HuH-7.5 (cell line): ENCODE measurements at regions not wholly inside any gene's neighbourhood (a gene's known extent, or its start where the extent isn't known, plus 50 kb on each side); places are given as distances from the start of the nearest gene placed in this dataset.

Experiments
- DNase-seq: peaks from one replicate; pipeline ENCODE4 v3.0.0; 2011; ENCODE audit warnings: low spot score

DNA sequence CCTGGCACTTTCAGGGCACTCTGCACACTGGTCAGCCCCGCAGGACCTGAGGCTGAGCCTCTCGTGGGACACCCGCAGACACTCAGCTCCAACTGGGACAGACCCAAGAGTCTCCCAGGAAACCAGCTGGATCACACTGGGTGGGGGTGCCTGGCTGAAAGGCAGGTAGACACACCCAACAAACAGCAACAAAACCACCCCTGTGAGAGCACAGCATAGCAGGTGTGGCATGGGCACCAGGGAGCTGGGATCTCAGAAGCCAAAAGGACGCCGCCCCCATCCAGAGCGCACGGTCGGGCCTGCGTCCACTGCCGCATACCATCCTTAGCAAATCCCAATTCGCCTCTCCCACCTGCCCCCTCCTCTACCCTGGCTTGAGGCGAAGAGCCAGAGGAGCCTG is 154.2 kb upstream of the LINGO1 start:
- no peak for DNase-seq

DNA sequence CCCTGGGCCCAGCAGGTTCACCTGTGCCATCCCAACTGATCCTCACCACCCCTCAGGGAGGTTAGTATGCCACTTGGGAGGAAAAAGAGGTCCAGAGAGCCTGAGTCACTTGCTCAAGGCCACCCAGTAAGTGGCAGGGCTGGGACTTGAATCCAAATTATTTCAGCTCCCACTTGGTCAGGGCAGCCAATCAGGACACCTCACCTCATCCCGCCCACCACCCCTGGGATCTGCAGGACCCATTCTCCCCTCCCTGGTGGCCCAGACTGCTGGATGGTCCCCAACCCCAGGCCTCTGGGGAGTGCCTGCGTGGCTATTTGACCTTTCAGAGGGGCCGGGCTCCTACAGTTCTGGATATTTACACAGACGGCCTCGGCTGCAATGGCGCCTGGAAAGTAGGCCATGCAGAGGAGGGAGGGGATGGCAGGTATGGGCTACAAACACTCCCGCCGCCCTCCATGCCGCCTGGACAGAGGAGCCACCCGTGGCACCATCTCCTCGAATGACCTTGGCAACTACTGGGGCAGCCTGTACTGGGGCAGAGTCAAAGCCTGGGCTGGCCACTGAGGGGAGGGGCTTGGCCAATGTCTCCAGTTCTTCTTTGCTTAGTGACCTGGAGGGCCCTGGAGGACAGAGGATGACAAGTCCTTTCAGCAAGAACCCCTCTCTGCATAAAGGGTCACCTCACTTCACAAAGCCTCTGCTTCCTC is 153.6 kb upstream of the LINGO1 start:
- no peak for DNase-seq

DNA sequence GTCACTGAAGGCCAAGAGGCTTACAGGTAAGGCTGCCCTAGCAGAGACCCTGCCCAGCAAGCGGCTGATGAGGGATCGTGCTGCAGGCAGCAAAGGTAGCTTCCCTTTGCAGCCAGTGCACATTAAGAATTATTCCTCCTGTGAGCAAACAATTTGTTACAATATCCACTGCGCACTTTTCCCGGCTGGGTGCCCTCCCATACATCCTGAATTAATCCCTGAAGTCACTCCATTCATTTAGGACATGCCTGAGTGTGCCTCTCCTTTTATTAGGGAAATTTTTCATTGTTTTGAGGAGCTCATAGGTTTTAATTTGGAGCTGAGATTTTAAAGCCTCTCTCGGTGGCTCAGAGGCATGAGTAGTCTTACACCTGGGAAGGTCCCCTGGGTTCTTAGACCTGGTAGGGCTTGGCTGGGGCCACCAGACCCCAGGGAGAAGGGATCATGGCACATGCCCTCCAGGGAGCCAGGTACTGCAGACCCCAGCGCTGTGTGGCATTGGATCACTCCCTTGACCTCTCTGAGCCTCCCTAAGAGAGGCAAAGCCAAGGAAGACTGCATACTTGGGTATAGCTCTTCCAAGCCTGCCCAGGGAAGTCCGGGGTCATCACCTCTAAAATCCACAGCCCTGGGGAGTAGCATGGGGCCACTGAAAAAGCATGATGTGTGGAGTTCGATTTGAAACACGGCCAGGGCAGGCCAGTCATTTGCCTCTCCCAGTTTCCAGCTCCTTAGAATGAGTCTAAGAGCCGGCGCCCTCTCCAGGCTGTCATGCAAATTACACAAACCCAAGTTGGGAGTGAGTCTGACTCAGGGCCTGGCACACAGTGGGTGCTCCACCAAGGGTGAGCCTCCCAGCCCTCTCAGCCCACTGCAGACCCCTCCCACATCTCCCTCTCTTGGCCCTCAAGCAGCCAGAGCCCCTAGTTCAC is 151.9 kb upstream of the LINGO1 start:
- DNase-seq = peak; percentile 67

- no peak for DNase-seq
Measured at GRCh38 chr15:77783636-77784035, 150.9 kb upstream of the LINGO1 start.

DNA sequence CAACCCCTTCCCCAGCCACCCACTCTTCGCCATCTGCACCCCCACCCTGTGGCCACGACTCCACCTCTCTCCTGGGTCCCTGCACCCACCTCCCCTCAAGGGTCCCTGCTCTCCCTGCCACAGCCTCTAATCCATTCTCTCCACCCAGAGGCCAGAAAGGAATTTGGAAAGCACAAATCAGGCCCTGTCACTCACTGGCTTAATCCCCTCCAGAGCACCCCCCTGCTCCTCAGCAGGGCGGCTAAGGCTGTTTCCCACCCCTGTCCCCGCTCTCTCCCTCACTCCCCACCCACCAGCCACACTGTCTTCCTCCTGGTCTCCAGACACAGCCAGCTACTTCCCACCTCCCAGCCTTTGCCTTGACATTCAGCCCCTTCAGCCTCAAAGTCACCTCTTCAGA is 150.0 kb upstream of the LINGO1 start:
- no peak for DNase-seq

DNA sequence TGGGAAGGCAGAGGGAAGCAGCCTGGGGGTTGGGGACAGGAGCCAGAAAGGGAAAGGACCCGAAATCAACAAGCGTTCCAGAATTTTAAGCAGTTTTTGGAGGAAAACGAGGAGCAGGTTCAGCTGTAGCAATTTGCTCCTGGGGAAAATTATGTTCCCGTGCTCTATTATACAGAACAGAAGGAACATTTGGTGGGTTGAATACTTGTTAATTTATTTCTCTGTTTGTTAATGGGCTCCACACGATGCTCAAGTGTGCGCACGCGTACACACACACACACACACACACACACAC is 149.2 kb upstream of the LINGO1 start:
- DNase-seq = no peak

GRCh38 chr15:77781151-77781945 is 148.6 kb upstream of the LINGO1 start:
- no peak for DNase-seq

GRCh38 chr15:77778802-77779201 is 146.1 kb upstream of the LINGO1 start:
- DNase-seq = no peak

- DNase-seq = no peak
Measured at GRCh38 chr15:77775837-77776236, 143.1 kb upstream of the LINGO1 start.

DNA sequence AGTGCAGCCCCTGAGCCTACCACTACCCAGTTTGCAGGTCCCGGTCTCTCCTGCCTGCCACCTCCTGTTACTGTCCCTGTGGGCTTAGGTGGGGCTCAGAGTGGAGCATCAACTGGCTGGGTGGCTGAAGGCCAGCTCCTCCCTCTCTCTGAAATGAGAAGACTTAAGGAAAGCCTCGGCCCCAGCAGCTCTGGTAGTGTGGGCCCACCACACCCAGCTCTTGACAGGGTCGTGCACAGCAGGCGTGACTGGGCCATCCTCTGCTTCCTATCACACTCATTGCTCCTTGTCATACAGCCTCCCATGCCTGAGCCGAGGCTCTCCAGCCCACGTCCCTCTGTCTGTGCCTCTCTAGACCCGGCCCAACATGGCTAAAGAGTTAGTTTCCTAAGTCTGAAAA is 142.7 kb upstream of the LINGO1 start:
- no peak for DNase-seq

DNA sequence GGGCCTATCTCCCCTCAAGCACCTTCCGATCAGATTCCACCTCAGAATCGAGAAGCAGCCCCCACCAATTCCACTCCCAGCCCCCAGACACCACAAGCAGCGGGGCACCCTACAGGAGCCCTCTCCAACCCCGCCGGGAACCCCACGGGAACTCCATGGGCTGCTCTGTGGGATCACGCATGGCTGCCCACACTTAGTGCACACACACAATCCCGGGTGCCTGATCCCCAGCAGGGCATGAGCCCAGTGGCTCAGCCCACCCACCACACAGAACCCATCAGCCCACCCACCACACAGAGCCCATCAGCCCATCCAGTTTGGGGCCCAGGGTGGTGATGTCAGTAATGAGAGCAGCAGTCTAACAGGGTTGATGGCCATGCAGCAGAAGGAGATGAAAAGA is 141.6 kb upstream of the LINGO1 start:
- DNase-seq = no peak

- no peak for DNase-seq
Measured at GRCh38 chr15:77773903-77774302, 141.2 kb upstream of the LINGO1 start.

DNA sequence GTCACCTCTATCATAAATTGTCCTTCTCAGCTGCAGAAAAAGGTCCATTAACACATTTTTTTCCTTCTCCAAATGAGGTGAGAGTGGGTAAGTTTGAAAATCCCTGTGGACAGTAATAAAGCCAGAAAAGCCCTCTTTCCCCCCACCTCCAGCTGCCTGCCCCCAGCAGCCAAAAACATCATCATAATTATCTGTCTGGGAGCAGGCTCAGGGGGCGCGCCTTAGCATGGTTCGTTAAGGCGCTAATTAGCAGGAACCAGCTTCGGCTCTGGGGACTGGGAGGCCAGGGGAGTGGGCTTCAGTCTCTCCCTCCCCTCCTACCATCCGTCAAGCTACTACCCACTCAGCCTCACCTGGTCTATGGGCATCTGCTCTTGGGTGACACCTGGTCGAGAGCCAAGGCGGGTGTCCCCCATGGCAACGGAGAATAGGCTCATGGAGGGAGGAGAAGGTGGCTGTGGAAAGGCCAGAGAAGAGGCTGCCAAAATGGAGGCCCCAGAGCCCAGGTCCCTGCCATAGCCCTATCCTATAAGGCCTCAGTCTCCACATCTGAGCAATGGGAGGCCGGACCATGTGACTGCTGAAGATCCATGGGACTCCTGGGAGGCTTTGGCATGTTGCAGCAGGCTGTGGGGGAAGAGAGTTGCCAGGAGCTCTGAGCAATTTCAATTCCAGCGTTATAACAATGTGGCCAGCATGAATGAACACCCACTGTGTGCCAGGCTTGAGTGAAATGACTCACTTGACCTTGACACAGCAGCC is 140.1 kb upstream of the LINGO1 start:
- DNase-seq = no peak

GRCh38 chr15:77771616-77772015 is 138.9 kb upstream of the LINGO1 start:
- DNase-seq = no peak

DNA sequence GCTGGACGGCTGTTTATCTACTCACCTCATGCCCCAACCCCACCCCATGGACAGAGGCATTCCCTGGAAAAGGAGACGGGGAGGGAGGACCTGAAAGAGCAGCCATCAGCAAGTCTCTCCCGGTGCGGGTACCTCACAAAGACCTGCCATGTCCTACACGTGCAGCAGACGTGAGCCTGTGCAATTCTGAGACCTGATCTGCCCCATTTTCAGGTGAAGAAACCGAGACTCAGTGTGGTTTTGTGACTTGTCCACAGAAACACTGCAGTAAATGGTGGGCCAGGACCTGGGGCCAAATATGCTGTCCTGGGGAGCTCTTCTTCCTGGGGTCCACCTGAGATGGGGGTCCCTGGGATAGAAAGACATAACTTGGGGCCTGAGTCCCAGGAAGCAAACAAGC is 137.0 kb upstream of the LINGO1 start:
- DNase-seq = no peak

- no peak for DNase-seq
Measured at GRCh38 chr15:77768521-77769078, 135.9 kb upstream of the LINGO1 start.

- DNase-seq = no peak
Measured at GRCh38 chr15:77768107-77768506, 135.4 kb upstream of the LINGO1 start.

GRCh38 chr15:77764095-77764494 is 131.4 kb upstream of the LINGO1 start:
- DNase-seq = no peak

DNA sequence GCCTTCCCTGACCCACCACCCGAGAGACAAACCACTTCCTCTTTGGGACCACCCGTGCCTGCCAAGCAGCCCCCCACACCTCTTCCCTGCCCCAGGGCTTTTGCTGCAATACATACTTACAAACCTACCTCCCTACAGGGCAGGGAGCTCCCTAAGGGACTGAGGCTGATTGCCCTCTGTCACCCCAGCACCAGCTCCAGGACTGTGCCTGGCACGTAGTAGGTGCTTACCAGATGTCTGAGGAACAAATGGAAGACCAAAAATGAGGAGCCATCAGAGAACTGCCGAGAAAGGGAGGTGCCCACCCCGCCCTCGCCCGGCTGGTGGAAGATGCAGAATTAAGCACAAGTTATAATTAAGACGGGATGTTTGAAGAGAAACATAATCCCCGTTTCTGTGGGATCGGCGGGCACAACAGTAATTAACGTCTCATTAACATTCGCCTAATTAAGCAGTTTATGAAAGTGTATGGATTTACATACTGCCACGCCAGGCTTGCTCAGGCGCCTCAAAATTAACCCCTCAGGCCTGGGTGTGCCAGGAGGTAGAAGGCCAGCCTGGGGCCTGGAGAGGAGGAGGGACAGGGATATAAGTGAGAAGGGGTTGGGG is 130.1 kb upstream of the LINGO1 start:
- no peak for DNase-seq

GRCh38 chr15:77759896-77760592 is 127.3 kb upstream of the LINGO1 start:
- DNase-seq = no peak

DNA sequence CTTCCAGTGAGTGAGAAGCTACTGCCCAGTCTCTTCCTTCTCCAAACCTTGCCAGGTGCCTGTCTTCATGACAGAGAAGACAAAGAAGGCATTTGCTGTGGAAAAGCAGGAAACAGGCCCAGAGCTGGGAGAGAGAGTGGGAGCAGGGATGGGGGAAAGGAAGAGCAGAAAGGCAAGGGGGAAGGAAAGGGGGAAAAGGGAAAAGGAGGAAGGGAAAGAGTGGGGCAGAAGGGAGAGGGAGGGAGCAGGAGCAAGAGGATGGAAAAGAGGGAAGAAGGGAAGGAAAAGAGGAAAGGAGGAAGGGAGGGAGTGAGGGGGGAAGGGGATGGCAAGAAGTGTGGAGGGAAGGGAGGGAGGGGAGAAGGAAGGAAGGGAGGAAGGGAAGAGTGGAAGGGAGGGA is 121.2 kb upstream of the LINGO1 start:
- no peak for DNase-seq
